ENCODE measurements at regions not wholly inside any gene's neighbourhood (a gene's known extent, or its start where the extent isn't known, plus 50 kb on each side); places are given as distances from the start of the nearest gene placed in this dataset.
"Not testable (repeated sequence)": the region's sequence is repeated elsewhere in the genome, so short reads cannot be mapped to it uniquely, and the experiment has no call there.

DNA sequence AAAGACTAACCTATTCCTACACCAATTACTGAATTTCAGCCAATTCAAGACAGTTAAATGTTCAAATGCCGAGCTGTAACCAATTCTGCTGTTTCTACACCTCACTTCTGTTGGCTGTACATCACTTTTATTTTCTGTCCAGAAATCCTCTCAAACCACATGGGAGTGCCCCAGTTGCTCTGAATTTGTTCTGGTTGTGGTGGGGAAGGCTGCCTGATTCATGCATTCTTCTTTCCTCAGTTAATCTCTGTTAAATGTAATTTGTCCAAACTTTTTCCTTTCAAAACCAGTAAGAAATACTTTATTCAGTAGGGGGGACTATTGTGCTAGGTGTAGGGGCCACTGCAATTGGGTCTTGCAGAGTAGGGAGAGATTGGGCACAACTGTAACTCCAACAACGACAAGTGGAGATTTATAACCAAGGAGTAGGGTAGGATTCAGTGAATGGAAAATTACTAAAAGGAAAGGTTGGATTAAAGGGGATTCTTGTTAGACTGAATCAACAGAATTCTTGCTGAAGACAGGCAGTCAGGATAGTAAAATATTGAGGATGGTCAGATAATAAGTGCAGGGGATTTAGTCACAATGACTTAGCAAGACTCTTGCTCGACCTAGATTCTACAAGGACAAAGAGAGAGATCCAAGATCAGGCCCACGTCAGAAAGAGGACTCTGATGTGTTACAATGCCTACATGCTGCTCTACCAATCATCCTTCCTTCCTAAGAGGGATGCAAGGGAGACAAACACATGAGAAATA, 593.5 kb upstream of the FAT3 start:
- DNase-seq, result no peak

DNA sequence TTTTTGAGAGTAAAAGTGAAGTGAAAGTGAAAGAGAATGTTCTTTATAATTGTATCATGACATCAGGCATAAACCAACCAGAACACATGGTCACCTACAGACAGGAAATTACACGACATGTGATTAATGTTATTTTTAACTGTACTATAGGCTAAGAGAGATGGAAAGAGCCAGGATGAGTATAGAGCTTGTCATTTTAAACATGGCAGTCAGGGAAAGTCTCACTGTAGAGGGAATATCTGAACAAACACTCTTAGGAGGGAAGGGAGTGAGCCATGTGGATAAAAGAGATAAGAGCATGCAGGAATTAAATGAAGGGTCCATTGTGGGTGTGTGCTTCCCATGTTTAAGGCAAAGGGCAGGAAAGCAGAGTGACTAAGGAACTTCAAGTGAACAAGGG, 599.1 kb upstream of the FAT3 start:
- no peak for DNase-seq

DNA sequence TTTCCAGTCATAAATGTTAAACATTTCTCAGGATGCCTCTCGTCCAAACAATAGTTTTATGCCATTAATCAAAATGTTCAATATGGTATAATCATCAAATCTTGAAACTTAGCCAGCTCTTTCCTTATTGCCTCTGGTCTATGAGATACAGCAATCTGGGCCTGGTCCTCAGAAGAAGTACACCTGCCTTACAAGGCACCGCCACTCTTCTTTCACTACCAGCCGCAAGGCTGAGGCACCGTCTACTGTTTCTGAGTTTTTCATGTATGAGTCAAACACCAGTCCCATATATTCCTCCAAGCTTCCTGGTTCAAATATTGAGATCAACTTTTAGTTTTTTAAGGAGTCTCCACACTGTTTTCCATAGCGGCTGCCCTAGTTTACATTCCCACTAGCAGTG, 600.6 kb upstream of the FAT3 start:
- DNase-seq, result no peak

DNA sequence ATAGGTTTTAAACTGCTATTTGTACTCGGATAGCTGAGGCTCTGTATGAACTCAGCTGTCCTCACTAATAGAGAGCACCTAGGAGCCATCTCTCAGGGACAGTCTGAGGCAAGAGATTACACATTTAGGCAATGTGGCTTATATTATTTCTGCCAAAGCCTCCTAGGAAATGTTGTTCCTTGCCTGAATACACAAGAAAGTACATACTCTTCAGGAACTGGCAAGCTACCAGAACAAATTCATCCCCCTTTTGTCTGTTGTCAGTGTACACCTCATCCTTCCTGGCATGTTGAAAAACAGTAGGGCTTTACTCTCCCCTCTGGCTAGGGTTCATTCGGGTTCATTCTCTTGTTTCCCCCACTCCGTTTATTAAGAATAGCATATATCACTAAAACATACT, 615.9 kb upstream of the FAT3 start:
- no peak for DNase-seq

DNA sequence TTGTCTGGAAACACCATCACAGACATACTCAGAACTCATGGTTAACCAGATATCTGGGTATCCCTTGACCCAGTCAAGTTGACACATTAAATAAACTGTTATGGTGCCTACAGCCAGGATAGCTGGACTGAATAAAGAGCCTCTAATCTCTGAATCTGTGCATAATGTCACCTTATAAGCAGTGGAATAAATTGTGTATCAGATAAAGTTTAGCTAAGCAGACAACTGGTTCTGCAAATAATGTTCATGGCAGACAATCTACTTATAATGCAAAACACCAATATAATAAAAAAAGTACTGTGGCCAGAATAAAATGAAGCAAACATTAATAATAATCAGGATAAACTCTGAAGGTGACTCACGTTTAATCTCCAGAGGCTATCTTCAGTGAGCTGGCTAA, 628.5 kb upstream of the FAT3 start:
- no peak for DNase-seq

DNA sequence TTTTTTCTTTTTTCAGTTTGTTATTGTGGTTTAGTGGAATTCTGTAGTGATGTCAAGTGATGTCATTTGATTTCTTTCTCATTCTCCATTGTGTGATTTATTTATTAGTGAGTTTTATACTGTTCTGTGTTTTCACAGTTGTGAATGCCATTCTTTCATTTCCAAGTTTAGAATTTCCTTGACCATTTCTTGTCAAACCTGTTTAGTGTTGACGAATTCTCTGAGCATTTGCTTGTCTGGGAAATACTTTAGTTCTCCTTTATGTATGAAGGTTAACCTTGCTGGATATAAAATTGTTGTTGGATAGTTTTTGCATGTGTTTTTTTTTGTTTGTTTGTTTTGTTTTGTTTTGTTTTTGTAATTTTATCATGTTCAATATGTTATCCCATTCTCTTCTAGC, 633.6 kb upstream of the FAT3 start:
- DNase-seq, result no peak

DNA sequence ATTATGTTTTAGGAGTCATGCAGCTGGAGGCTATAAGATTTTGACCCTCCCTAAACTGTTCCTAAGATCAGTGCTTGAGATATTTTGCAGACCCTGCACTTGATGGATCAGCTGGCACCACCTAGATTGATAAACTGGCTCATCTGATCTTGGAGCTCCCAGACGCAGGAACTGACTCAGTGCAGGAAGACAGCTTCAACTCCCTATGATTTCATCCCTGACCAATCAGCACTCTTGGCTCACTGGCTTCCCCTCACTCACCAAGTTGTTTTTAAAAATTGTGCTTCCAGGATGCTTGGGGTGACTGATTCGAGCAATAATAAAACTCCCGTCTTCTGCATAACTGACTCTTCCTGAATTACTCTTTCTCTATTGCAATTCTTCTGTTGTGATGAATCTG, 637.5 kb upstream of the FAT3 start:
- no peak for DNase-seq

DNA sequence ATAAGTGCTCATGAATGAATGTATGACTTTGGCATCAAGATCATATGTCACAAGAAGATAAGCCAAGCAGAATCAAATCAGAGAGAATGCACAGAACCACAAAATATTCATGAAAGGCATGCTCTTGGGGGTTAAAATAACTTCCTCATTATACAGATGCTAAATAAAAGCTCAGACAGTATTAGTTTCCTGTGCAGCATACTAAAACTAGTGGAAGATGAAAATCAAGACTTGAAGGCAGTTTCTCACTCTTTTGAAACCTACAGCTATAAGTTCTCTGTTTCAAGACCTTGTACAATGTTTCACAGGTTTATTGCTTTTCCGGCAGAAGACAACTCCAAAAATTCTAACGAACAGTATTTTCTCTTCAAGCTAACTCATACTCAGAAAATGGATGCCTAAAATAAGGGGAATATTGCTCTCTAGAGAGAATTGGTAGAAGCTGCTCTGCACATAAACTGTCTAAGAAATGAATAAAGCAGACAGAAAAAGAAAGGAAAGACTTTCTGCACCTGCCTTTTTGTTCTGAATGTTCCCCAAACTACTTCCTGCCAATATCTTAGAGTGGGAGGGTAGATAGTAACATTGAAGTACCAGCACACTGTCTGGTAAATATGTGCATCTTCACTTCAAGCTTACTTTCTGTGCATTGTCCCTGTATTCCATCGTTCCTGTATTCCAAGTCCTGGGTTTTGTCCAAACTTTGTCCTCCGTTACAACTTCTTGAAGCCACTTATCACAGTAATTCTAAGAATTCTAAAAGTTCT, 639.4 kb upstream of the FAT3 start:
- peak; percentile 7 for DNase-seq

DNA sequence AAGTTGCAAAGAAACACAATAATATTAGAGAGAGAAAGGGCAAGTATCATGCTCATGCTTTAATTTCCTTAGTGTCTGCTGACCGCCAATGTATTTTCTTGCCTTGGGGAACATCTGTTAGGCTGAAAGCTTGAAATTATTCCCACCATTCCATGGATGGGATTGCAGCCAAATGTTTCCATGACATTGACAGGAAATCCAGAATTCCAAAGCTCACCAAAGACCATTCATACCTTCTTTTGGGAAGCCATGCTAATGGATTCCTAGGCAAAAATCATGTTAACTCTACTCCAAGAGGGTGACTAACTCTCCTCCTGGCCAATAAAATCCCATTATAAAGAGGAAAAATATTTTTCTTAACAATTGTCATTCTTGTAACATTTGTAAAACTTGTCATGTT, 661.4 kb upstream of the FAT3 start:
- DNase-seq, result no peak

DNA sequence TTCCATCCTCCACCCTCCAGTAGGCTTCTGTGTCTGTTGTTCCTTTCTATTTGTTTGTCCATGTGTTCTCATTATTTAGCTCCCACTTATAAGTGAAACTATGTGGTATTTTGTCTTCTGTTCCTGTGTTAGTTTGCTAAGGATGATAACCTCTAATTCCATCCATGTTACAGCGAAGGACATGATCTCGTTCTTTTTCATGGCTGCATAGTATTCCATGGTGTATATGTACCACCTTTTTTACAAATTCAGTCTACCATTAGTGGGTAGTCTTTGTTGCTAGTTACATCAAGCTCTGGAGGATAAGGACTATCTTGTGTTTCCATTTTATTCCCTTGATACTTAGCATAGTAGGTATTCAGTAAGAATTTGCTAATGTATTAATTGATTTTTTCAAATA, 664.2 kb upstream of the FAT3 start:
- no peak for DNase-seq

DNA sequence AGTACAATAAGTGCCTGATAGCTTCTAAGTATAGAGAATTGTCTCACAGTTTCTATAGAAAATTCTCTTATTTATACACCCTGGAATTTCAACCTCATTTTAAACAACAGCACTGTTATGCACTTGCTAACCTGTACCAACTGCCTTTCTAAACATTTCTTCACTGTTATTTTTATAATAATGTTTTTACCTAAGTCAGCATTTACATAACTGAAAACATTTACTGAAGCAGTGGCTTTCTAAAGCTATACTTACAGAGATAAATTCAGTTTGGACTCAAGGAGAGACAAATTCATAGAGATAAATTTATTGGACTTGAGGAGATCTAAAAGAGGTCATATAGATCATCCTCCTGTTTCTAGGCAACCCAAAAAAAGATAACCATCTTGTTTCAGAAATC, 686.6 kb upstream of the FAT3 start:
- no peak for DNase-seq

DNA sequence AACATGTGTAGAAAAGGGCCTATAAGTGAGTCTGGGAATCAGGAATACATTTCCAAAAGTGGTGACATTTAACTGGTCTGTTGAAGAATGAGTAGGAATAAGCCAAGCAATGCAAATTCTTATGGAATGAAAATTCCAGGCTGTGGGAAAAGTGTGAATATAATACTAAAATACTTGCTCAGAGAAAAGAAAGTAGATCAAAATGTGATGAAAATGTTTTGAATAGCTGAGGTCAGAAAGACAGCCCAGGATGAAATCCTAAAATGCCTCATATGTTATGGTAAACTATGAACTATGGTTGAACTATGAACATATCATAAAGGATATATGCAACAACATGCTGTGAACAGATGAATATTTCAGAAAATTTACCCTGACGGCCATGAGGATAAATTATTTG, 688.3 kb upstream of the FAT3 start:
- no peak for DNase-seq

DNA sequence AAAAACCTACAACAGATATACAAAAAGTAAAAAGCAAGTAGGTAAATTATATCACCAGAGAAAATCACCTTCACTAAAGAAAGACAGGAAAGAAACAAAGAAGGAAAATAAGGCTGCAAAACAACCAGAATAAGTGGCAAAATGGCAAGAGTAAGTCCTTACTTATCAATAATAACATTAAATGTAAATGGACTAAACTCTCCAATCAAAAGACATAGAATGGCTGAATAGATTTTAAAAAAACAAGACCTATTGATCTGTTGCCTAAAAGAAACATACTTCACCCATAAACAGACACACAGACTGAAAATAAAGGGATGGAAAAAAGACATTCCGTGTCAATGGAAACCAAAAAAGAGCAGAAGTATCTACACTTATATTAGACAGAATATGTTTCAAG, 695.7 kb upstream of the FAT3 start:
- no peak for DNase-seq

DNA sequence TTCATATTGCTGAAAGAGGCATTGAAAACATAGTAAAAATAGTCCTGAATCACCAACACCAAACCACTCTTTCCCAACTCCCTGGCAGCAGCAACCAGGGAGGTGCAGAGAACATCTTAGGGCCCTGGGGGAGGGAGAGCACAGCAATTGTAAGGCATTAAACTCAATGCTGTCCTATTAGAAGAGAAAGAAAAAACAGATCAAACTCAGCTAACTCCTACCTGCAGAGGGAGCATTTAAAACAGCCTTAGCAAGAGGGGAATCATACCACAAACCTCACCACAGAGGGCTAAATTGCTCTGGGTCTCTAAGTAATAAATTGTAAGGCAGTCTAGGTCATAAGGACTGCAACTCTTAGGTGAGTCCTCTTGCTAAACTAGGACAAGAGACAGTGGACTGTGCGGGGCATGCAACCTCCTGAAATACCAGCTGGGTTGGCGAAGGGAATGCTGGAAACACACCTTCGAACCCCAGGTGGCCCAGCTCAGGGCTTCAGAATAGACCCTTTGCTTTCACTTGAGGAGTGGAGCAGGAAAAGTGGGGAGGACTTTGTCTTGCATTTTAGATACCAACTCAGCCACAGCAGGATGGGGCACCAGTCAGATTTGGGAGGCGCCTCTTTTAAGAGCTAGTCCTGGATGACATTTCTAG, 697.1 kb upstream of the FAT3 start:
- DNase-seq, result no peak

DNA sequence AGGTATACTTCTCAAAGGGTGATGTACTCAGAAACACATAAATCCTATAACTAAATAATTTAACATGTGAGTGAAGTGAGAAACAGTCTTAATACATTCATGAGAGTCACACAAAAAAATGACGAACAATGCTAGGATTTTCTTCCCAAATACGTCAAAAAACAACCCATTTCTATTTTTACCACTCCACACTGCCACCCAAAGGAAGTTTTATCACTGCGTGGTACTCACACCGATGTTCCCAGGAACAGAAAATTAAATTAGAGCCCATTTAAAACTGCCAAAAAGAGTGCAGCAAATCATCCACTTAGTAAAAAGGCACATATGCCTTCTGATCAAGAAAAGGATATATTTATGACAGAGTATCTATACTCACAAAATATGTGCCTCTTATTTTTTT, 710.9 kb upstream of the FAT3 start:
- DNase-seq, result peak; percentile 11

DNA sequence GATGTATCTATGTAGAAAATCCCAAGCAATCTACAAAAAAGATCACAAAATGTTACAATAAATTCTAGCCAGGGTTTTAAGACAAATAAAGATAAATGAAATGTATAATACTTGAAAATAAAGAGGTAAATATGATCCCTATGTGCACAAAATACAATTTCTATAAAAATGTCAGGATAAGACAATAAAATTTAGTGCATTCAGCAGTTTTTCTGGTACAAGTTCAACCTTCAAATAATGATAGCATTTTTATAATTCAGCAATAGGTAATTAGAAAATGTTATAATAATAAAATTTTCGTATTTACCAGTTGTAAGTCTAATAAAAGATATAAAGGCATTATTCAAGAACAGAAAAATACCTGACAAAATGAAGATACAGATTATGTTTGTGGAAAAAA, 726.8 kb upstream of the FAT3 start:
- DNase-seq, result no peak

DNA sequence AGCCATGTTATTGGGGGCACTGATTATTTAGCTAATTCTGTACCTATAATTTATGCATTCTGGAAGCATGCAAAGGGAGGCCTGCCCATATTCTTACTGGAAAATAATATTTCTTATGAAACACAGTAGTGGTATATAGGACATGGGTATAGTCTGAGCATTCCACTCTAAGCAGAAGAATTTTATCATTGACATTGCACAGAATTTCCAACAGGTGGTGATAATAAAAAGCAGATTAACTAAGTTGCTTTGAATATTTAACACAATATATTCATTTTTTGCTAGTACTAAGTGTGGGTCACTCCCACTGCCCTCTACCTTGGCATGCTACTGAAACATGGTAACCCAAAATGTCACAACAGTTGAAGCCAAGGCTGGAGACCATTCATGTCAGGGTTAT, 728.8 kb upstream of the FAT3 start:
- DNase-seq, result no peak

DNA sequence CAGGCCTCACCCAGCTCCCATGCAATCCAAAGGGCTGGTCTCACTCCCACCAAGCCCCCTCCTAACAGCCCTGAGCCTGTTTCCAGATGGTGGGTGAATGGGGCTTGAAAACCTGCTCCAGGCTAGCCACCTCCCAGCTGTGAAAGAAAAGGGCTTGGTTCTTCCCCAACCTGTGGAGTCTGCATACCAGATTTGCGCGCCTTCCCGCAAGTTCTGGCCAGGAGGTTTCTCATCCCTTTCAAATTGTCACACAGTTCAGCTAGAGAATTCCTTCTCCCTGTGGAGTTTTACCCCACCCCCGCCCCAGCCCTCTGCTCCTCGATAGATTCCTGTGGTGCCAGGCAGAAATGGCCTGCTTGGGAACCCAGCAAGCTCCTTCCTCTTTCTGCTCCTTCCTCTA, 734.6 kb upstream of the FAT3 start:
- DNase-seq, result no peak

DNA sequence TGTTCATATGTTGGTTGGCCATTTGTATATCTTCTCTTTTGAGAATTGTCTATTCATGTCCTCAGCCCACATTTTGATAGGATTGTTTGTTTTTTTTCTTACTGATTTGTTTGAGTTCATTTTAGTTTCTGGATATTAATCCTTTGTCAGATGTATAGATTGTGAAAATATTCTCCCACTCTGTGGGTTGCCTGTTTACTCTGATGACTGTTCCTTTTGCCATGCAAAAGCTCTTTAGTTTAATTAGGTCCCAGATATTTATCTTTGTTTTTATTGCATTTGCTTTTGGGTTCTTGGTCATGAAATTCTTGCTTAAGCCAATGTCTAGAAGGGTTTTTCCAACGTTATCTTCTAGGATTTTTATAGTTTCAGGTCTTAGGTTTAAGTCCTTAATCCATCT, 740.7 kb upstream of the FAT3 start:
- DNase-seq, result not testable (repeated sequence)

DNA sequence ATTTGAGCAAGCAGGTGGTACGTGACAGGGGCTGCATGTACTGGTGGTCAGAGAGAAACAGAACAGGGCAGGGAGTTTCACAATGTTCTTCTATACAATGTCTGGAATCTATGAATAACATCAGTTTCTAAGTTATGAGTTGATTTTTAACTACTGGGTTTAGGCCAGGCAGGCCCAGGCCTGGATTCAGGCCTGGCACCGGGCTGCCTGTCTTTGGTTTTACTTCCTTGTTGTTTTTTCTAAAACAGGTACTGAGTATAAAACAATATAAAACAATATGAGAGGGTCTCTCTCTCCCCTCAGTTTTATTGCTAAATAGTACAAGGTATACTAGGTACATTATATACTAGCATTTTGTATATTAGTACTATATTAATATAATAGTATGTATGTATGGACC, 742.7 kb upstream of the FAT3 start:
- not testable (repeated sequence) for DNase-seq

DNA sequence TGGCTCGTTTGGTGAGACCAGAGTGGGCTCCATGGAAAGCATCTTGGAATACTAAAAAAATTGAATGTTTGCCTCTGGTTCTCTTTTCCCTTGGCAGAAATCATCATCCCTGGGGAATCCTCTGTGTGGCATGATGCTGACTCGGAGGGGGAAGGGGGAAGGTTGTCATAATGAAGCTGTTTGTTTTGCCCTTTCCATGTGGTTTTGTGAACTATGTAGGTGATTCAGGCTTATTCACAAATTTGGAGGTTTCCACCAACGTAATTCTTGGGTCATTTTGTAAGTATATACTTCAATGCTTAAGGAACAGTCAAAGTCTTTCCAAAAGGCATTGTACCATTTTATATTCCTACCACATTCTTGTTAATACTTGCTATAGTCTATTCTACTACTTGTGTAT, 754.0 kb upstream of the FAT3 start:
- no peak for DNase-seq

DNA sequence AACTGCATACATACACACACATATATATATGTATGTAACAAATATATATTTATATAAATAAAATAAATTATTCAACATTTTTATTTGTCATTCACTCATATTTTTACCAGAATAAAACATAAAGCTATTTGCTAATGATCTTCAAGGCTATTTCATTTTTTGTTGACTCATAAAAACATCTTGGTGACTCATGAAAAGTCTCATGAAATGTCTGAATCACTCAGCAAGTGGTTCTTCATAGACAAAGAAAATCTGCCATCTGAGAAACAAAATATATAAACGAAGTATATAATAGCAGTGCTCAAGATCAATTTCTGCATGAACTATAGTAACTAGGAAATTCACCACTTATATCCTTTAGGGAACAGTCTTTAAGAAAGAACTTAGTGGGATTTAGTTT, 764.8 kb upstream of the FAT3 start:
- DNase-seq, result no peak

DNA sequence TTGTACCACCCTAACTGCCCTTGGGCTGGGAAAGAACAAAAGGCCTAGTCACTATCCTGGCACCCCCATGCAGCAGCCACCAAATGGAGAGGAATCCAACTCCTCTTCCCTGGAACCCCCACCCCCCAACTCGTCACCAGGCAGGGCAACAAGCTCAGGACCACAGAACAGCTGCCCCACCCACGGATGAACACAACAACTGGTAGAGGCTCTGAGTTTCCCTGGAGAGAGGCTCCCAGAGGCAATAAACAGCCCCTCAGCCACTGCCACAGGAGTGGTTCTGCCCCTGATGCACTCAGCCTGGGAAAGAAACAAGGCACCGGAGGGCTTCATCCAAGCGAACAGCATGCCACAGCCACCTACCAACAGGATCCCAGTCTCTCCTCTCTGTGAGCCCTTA, 778.4 kb upstream of the FAT3 start:
- no peak for DNase-seq

Measured in hindlimb muscle (tissue), 1 donor.